Activated naive CD4-positive, alpha-beta T cell treated with anti-CD3 and anti-CD28 coated beads, Interleukin-2, amount 50 U/mL, for 72 hours (primary cell): ENCODE measurements at regions not wholly inside any gene's neighbourhood (a gene's known extent, or its start where the extent isn't known, plus 50 kb on each side); places are given as distances from the start of the nearest gene placed in this dataset.
A peak's percentile ranks its signal among the peaks of the same experiment; 100 is the strongest.

Source experiments
- ATAC-seq, 2 donors: fragments of 150-1000 bp; cut with Tn5 transposase; 2 replicates each; pipeline ENCODE4 v1.10.0; 2021; ENCODE audit warnings: mild to moderate bottlenecking in 2 of 2, moderate library complexity in 2 of 2
- DNase-seq, 2 donors: peaks; one replicate each; pipeline ENCODE4 v3.0.0; 2021 to 2022; ENCODE audit warnings: low spot score in 2 of 2
- H3K27ac Mint-ChIP-seq, 2 donors: one replicate each; pipeline ENCODE4 v1.8.0; 2022; ENCODE audit warnings: mild to moderate bottlenecking in 2 of 2, mixed read lengths in 2 of 2
- H3K36me3 Mint-ChIP-seq, 2 donors: one replicate each; pipeline ENCODE4 v1.8.0; 2022; ENCODE audit warnings: mixed read lengths in 2 of 2
- H3K9me3 Mint-ChIP-seq, 2 donors: one replicate each; pipeline ENCODE4 v1.8.0; 2022; ENCODE audit warnings: mixed read lengths in 2 of 2

GRCh38 chr15:59862191-59863155 lies 141.6 kb upstream of the FOXB1 start:
- ATAC-seq (no peak), DNase-seq (no peak)
- H3K9me3 Mint-ChIP-seq: no peaks in the 10 kb centered on the region
- H3K27ac Mint-ChIP-seq: no peak overlapping the region
- H3K36me3 Mint-ChIP-seq: no peaks in the 10 kb centered on the region

GRCh38 chr15:59847968-59848367 lies 156.1 kb upstream of the FOXB1 start:
- DNase-seq (no peak), ATAC-seq (no peak)
- Mint-ChIP-seq H3K27ac (no peak overlapping the region), H3K9me3 (no peaks in the 10 kb centered on the region), H3K36me3 (no peaks in the 10 kb centered on the region)

- Mint-ChIP-seq H3K9me3 (no peaks in the 10 kb centered on the region), H3K27ac (no peak overlapping the region), H3K36me3 (peaks cover 0 to 4% of the 10 kb centered on the region in 2 donors)
- DNase-seq (no peak), ATAC-seq (no peak)
Observed at GRCh38 chr15:59845942-59846499, 156.9 kb upstream of the BNIP2 start.

- no peak for ATAC-seq
- Mint-ChIP-seq H3K9me3 (no peaks in the 10 kb centered on the region), H3K27ac (no peak overlapping the region), H3K36me3 (peaks cover 0 to 4% of the 10 kb centered on the region in 2 donors)
- no peak for DNase-seq
Observed at GRCh38 chr15:59843609-59844008, 154.5 kb upstream of the BNIP2 start.

GRCh38 chr15:59841036-59841435 lies 151.9 kb upstream of the BNIP2 start:
- peaks cover 0 to 4% of the 10 kb centered on the region in 2 donors for H3K36me3 Mint-ChIP-seq
- H3K9me3 Mint-ChIP-seq: no peaks in the 10 kb centered on the region
- ATAC-seq: no peak
- H3K27ac Mint-ChIP-seq: no peak overlapping the region
- no peak for DNase-seq

GRCh38 chr15:59839906-59840305 lies 150.8 kb upstream of the BNIP2 start:
- DNase-seq (no peak), ATAC-seq (no peak)
- Mint-ChIP-seq H3K36me3 (peaks cover 0 to 4% of the 10 kb centered on the region in 2 donors), H3K9me3 (no peaks in the 10 kb centered on the region), H3K27ac (no peak overlapping the region)

- Mint-ChIP-seq H3K9me3 (no peaks in the 10 kb centered on the region), H3K27ac (no peak overlapping the region), H3K36me3 (peaks cover 0 to 4% of the 10 kb centered on the region in 2 donors)
- ATAC-seq (no peak), DNase-seq (no peak)
Observed at GRCh38 chr15:59838900-59839299, 149.8 kb upstream of the BNIP2 start.

- Mint-ChIP-seq H3K9me3 (no peaks in the 10 kb centered on the region), H3K36me3 (no peaks in the 10 kb centered on the region), H3K27ac (no peak overlapping the region)
- ATAC-seq (no peak), DNase-seq (no peak)
Observed at GRCh38 chr15:59835776-59836175, 146.7 kb upstream of the BNIP2 start.

GRCh38 chr15:59834528-59834927 lies 145.4 kb upstream of the BNIP2 start:
- DNase-seq: no peak
- Mint-ChIP-seq H3K9me3 (no peaks in the 10 kb centered on the region), H3K36me3 (no peaks in the 10 kb centered on the region), H3K27ac (no peak overlapping the region)
- no peak for ATAC-seq

- ATAC-seq (no peak), DNase-seq (no peak)
- no peak overlapping the region for H3K27ac Mint-ChIP-seq
- H3K36me3 Mint-ChIP-seq: no peaks in the 10 kb centered on the region
- H3K9me3 Mint-ChIP-seq: no peaks in the 10 kb centered on the region
Observed at GRCh38 chr15:59833366-59833765, 144.2 kb upstream of the BNIP2 start.

GRCh38 chr15:59830873-59831272 lies 141.8 kb upstream of the BNIP2 start:
- no peak for DNase-seq
- Mint-ChIP-seq H3K36me3 (no peaks in the 10 kb centered on the region), H3K27ac (no peak overlapping the region), H3K9me3 (no peaks in the 10 kb centered on the region)
- ATAC-seq: no peak

- H3K36me3 Mint-ChIP-seq: no peaks in the 10 kb centered on the region
- no peak for DNase-seq
- ATAC-seq: no peak
- H3K27ac Mint-ChIP-seq: peak overlapping the region in 1 of 2 donors; percentile 52
- no peaks in the 10 kb centered on the region for H3K9me3 Mint-ChIP-seq
Observed at GRCh38 chr15:59830098-59830497, 141.0 kb upstream of the BNIP2 start.

GRCh38 chr15:59828861-59829260 lies 139.7 kb upstream of the BNIP2 start:
- ATAC-seq (no peak), DNase-seq (no peak)
- Mint-ChIP-seq H3K27ac (no peak overlapping the region), H3K36me3 (no peaks in the 10 kb centered on the region), H3K9me3 (no peaks in the 10 kb centered on the region)

GRCh38 chr15:59828263-59828662 lies 139.1 kb upstream of the BNIP2 start:
- ATAC-seq (no peak), DNase-seq (no peak)
- H3K9me3 Mint-ChIP-seq: no peaks in the 10 kb centered on the region

GRCh38 chr15:59825901-59826300 lies 136.8 kb upstream of the BNIP2 start:
- H3K9me3 Mint-ChIP-seq: no peaks in the 10 kb centered on the region
- no peak for DNase-seq
- no peak overlapping the region for H3K27ac Mint-ChIP-seq
- no peak for ATAC-seq
- no peaks in the 10 kb centered on the region for H3K36me3 Mint-ChIP-seq

More at GRCh38 chr15:59828263-59828662, 139.1 kb upstream of the BNIP2 start:
- Mint-ChIP-seq H3K27ac (no peak overlapping the region), H3K36me3 (no peaks in the 10 kb centered on the region)

GRCh38 chr15:59821286-59821685 lies 132.2 kb upstream of the BNIP2 start:
- ATAC-seq: no peak
- no peak for DNase-seq
- no peak overlapping the region for H3K27ac Mint-ChIP-seq
- H3K36me3 Mint-ChIP-seq: no peaks in the 10 kb centered on the region
- H3K9me3 Mint-ChIP-seq: no peaks in the 10 kb centered on the region

- Mint-ChIP-seq H3K9me3 (no peaks in the 10 kb centered on the region), H3K27ac (no peak overlapping the region), H3K36me3 (no peaks in the 10 kb centered on the region)
- ATAC-seq (no peak), DNase-seq (no peak)
Observed at GRCh38 chr15:59819092-59819491, 130.0 kb upstream of the BNIP2 start.

- no peak for DNase-seq
- ATAC-seq: no peak
- no peaks in the 10 kb centered on the region for H3K36me3 Mint-ChIP-seq
- no peak overlapping the region for H3K27ac Mint-ChIP-seq
- H3K9me3 Mint-ChIP-seq: no peaks in the 10 kb centered on the region
Observed at GRCh38 chr15:59818336-59818735, 129.2 kb upstream of the BNIP2 start.
